HEK293T (cell line): ENCODE measurements at regions not wholly inside any gene's neighbourhood (a gene's known extent, or its start where the extent isn't known, plus 50 kb on each side); places are given as distances from the start of the nearest gene placed in this dataset.

ENCODE experiments used
- ARNT ChIP-seq: fragments of 450-650 bp; IDR thresholded peaks from 2 replicates; pipeline ENCODE4 v1.6.1; 2017; ENCODE audit warnings: mild to moderate bottlenecking
- CTBP1 ChIP-seq: fragments of 450-650 bp; IDR thresholded peaks from 2 replicates; pipeline ENCODE4 v1.6.1; 2016; ENCODE audit warnings: borderline replicate concordance
- FOXA1 ChIP-seq: fragments of 450-650 bp; IDR thresholded peaks from 2 replicates; pipeline ENCODE4 v1.6.1; 2016; ENCODE audit warnings: mild to moderate bottlenecking
- FOXM1 ChIP-seq: fragments of 450-650 bp; IDR thresholded peaks from 2 replicates; pipeline ENCODE4 v1.6.1; 2017; ENCODE audit warnings: mild to moderate bottlenecking, borderline replicate concordance
- SP1 ChIP-seq: fragments of 450-650 bp; IDR thresholded peaks from 2 replicates; pipeline ENCODE4 v1.6.1; 2017
- TARDBP ChIP-seq: fragments of 450-650 bp; IDR thresholded peaks from 2 replicates; pipeline ENCODE4 v1.6.1; 2016

GRCh38 chr3:159170436-159171003 is 368.7 kb downstream of the MFSD1 start:
- TF ChIP-seq ARNT: no peak
- no peak for TF ChIP-seq TARDBP
- TF ChIP-seq FOXA1: no peak
- TF ChIP-seq CTBP1: no peak
- TF ChIP-seq SP1: no peak
- no peak for TF ChIP-seq FOXM1
